ENCODE measurements at regions not wholly inside any gene's neighbourhood (a gene's known extent, or its start where the extent isn't known, plus 50 kb on each side); places are given as distances from the start of the nearest gene placed in this dataset.

DNA sequence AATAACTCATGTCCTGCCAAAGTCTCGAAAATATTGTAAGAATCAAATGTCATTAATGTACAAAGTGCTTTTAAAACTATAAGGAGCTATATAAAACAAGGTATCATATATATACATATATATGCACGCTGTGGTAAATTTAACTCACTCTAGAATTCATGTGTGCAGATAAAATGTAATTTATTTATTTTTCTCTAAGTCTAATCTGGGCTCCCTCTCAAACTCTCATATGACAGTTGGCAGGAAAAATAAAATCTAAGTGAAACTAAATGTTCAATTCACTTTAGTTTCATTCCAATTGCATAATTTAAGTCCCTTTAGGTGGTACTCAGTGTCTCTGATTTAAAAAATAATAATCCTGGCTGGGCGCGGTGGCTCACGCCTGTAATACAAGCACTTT is 372.0 kb upstream of the DAB1 start:
- no peaks in the 10 kb centered on the region for H3K27me3 Mint-ChIP-seq
- no peaks in the 10 kb centered on the region for H3K9me3 Mint-ChIP-seq
- no peaks in the 10 kb centered on the region for H3K36me3 Mint-ChIP-seq
- TF ChIP-seq, protein P1, sequence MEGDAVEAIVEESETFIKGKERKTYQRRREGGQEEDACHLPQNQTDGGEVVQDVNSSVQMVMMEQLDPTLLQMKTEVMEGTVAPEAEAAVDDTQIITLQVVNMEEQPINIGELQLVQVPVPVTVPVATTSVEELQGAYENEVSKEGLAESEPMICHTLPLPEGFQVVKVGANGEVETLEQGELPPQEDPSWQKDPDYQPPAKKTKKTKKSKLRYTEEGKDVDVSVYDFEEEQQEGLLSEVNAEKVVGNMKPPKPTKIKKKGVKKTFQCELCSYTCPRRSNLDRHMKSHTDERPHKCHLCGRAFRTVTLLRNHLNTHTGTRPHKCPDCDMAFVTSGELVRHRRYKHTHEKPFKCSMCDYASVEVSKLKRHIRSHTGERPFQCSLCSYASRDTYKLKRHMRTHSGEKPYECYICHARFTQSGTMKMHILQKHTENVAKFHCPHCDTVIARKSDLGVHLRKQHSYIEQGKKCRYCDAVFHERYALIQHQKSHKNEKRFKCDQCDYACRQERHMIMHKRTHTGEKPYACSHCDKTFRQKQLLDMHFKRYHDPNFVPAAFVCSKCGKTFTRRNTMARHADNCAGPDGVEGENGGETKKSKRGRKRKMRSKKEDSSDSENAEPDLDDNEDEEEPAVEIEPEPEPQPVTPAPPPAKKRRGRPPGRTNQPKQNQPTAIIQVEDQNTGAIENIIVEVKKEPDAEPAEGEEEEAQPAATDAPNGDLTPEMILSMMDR (conservative IDR thresholded peaks at IDR 0.05) = no peak
- no peak overlapping the region for H3K4me3 Mint-ChIP-seq
- no peak for DNase-seq (ENCODE audit: extremely low spot score, unreplicated experiment)
- no peaks in the 10 kb centered on the region for H3K4me1 Mint-ChIP-seq (ENCODE audit: unreplicated experiment)
- no peak overlapping the region for H3K27ac Mint-ChIP-seq

DNA sequence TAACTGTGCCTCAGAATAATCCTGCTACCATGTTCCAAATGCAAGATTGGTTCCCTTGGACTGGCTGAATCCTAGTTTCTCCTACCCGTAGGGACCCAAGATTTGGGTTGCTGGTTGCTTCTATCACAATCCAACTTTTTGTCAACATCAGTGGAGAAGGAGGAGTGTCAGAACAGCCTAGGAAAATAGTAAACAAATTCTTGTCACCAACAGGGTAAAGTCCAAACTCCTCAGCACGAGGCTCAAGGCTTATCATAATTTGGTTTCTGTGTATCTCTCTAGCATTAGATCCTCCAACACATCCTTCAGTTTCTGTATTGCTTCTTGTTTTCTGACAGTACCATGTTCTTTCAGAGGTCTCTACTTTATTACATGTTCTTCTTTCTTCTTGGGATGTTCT is 370.2 kb upstream of the DAB1 start:
- no peaks in the 10 kb centered on the region for H3K36me3 Mint-ChIP-seq
- no peak overlapping the region for H3K4me3 Mint-ChIP-seq
- H3K27ac Mint-ChIP-seq = no peak overlapping the region
- no peak for DNase-seq (ENCODE audit: extremely low spot score, unreplicated experiment)
- H3K9me3 Mint-ChIP-seq = no peaks in the 10 kb centered on the region
- TF ChIP-seq, protein P1 (conservative IDR thresholded peaks at IDR 0.05) = no peak
- H3K27me3 Mint-ChIP-seq = no peaks in the 10 kb centered on the region
- no peaks in the 10 kb centered on the region for H3K4me1 Mint-ChIP-seq (ENCODE audit: unreplicated experiment)

DNA sequence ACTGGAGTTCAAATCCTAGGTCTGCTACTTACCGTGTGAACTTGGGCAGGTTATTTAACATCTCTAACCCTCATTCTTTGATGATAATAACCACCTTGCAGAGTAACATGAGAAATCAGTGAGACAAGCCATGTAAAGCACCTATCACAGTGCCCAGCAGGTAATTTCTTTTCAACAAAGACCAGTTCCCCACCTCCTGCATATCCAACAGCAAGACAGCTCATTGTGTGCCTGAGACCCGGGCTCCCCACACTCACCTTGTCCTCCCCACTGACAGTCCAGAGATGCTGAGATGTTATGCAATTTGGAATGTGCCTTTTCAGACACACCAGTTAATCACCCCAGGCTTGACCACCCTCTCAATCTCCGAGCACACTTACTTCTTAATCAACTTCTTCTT is 367.6 kb upstream of the DAB1 start:
- DNase-seq (ENCODE audit: extremely low spot score, unreplicated experiment) = no peak
- no peaks in the 10 kb centered on the region for H3K36me3 Mint-ChIP-seq
- no peaks in the 10 kb centered on the region for H3K27me3 Mint-ChIP-seq
- no peaks in the 10 kb centered on the region for H3K9me3 Mint-ChIP-seq
- H3K4me3 Mint-ChIP-seq = no peak overlapping the region
- H3K27ac Mint-ChIP-seq = no peak overlapping the region
- TF ChIP-seq, protein P1 (conservative IDR thresholded peaks at IDR 0.05) = no peak
- H3K4me1 Mint-ChIP-seq (ENCODE audit: unreplicated experiment) = peaks cover 8% of the 10 kb centered on the region

DNA sequence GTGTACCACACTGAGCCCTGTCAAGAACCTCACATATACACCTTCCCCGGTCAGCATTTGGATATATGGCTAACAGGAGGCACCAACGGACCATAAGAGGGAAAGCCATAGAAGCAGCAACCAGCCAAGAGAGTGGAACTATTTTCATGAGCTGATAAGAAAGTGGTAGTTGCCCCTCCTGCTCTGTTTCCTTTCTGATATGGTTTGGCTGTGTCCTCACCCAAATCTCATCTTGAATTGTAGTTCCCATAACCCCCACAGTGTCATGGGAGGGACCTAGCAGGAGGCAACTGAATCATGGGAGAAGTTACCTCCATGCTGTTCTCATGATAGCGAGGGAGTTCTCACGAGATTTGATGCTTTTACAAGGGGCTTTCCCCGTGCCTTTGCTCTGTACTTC is 366.1 kb upstream of the DAB1 start:
- no peak for DNase-seq (ENCODE audit: extremely low spot score, unreplicated experiment)
- Mint-ChIP-seq H3K27ac (no peak overlapping the region), H3K4me1 (ENCODE audit: unreplicated experiment) (peaks cover 8% of the 10 kb centered on the region), H3K4me3 (no peak overlapping the region), H3K9me3 (no peaks in the 10 kb centered on the region), H3K36me3 (no peaks in the 10 kb centered on the region), H3K27me3 (no peaks in the 10 kb centered on the region)
- TF ChIP-seq, protein P1 (conservative IDR thresholded peaks at IDR 0.05) = no peak

DNA sequence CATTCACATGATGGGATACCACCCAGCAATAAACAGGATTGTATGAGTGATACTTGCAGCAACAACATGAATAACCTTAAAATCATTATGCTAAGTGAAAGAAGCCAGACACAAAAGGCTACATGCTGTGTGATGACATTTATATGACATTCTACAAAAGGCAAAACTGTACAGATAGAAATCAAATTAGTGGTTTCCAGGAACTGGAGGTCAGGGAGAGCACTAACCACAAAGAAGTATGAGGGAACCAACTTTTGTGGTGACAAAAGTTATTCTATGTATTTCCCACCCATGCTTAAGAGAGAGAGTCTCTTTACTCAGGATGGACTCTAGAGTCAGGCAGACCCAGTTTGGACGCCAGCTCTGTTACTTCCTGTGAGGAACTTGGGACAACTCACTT is 364.5 kb upstream of the DAB1 start:
- Mint-ChIP-seq H3K27ac (no peak overlapping the region), H3K4me1 (ENCODE audit: unreplicated experiment) (peaks cover 8% of the 10 kb centered on the region), H3K9me3 (no peaks in the 10 kb centered on the region), H3K36me3 (no peaks in the 10 kb centered on the region), H3K27me3 (no peaks in the 10 kb centered on the region), H3K4me3 (no peak overlapping the region)
- no peak for DNase-seq (ENCODE audit: extremely low spot score, unreplicated experiment)
- TF ChIP-seq, protein P1 (conservative IDR thresholded peaks at IDR 0.05) = no peak

DNA sequence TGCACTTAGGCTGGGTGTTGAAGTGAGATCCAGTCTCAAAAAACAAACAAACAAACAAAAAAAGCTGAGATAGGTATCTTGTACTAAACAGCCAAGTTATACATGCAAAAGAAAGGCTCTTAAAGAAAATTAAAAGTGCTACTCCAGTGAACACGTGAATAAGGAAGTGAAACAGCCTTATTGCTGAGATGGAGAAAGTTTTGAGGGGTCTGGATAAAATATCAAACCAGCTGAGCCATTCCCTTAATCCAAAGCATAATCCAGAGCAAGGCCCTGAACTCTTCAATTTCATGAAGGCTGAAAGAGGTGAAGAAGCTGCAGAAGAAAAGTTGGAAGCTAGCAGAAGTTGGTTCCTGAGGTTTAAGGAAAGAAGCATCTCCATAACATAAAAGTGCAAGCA is 360.5 kb upstream of the DAB1 start:
- H3K9me3 Mint-ChIP-seq = no peaks in the 10 kb centered on the region
- H3K27ac Mint-ChIP-seq = no peak overlapping the region
- H3K36me3 Mint-ChIP-seq = no peaks in the 10 kb centered on the region
- peaks cover 8% of the 10 kb centered on the region for H3K4me1 Mint-ChIP-seq (ENCODE audit: unreplicated experiment)
- no peak overlapping the region for H3K4me3 Mint-ChIP-seq
- no peaks in the 10 kb centered on the region for H3K27me3 Mint-ChIP-seq
- DNase-seq (ENCODE audit: extremely low spot score, unreplicated experiment) = no peak
- TF ChIP-seq, protein P1 (conservative IDR thresholded peaks at IDR 0.05) = no peak
